Stimulated activated naive CD8-positive, alpha-beta T cell treated with anti-CD3 and anti-CD28 coated beads, Interleukin-15, Interleukin-2, amounts not matched to agents 100 ng/mL and 50 ng/mL, for 24 hours (primary cell): ENCODE measurements at regions not wholly inside any gene's neighbourhood (a gene's known extent, or its start where the extent isn't known, plus 50 kb on each side); places are given as distances from the start of the nearest gene placed in this dataset.
A peak's percentile ranks its signal among the peaks of the same experiment; 100 is the strongest.

ENCODE experiments used
- H3K27ac Mint-ChIP-seq: one replicate; pipeline ENCODE4 v1.8.0; 2021; ENCODE audit warnings: mild to moderate bottlenecking, mixed read lengths
- H3K27me3 Mint-ChIP-seq: one replicate; pipeline ENCODE4 v1.8.0; 2021; ENCODE audit warnings: mixed read lengths
- H3K36me3 Mint-ChIP-seq: one replicate; pipeline ENCODE4 v1.8.0; 2021; ENCODE audit warnings: low read depth, mixed read lengths
- H3K4me1 Mint-ChIP-seq: one replicate; pipeline ENCODE4 v1.8.0; 2021; ENCODE audit warnings: low read depth, mixed read lengths
- H3K4me3 Mint-ChIP-seq: one replicate; pipeline ENCODE4 v1.8.0; 2021; ENCODE audit warnings: mild to moderate bottlenecking, mixed read lengths
- H3K9me3 Mint-ChIP-seq: one replicate; pipeline ENCODE4 v1.8.0; 2021; ENCODE audit warnings: mixed read lengths

GRCh38 chr1:193841857-193842256 lies 655.4 kb upstream of the B3GALT2 start:
- Mint-ChIP-seq H3K36me3 (no peaks in the 10 kb centered on the region), H3K4me3 (no peak overlapping the region), H3K27me3 (no peaks in the 10 kb centered on the region), H3K4me1 (no peaks in the 10 kb centered on the region), H3K9me3 (peaks cover 8% of the 10 kb centered on the region), H3K27ac (no peak overlapping the region)

DNA sequence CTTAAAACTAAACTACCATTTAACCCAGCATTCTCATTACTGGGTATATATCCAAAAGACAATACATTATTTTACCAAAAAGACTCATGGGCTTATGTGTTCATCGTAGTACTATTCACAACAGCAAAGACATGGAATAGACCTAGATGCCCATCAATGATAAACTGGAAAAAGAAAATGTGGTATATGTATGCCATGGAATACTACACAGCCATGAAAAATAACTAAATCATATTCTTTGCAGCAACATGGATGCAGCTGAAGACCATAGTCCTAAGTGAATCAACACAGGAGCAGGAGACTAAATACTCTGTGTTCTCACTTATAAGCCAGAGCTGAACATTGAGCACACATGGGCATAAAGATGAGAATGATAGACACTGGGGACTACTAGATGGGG lies 645.1 kb upstream of the B3GALT2 start:
- Mint-ChIP-seq H3K9me3 (peaks cover 25% of the 10 kb centered on the region), H3K4me1 (no peaks in the 10 kb centered on the region), H3K36me3 (no peaks in the 10 kb centered on the region), H3K27ac (no peak overlapping the region), H3K4me3 (no peak overlapping the region), H3K27me3 (no peaks in the 10 kb centered on the region)

GRCh38 chr1:193827516-193827915 lies 641.1 kb upstream of the B3GALT2 start:
- no peaks in the 10 kb centered on the region for H3K27me3 Mint-ChIP-seq
- no peaks in the 10 kb centered on the region for H3K36me3 Mint-ChIP-seq
- no peaks in the 10 kb centered on the region for H3K4me1 Mint-ChIP-seq
- H3K27ac Mint-ChIP-seq, result no peak overlapping the region
- peaks cover 20% of the 10 kb centered on the region for H3K9me3 Mint-ChIP-seq
- H3K4me3 Mint-ChIP-seq, result no peak overlapping the region

- Mint-ChIP-seq H3K4me1 (no peaks in the 10 kb centered on the region), H3K9me3 (peaks cover 3% of the 10 kb centered on the region), H3K36me3 (no peaks in the 10 kb centered on the region), H3K27ac (no peak overlapping the region), H3K27me3 (no peaks in the 10 kb centered on the region), H3K4me3 (no peak overlapping the region)
These were observed 633.0 kb upstream of the B3GALT2 start for GRCh38 chr1:193819376-193819775.

- no peak overlapping the region for H3K4me3 Mint-ChIP-seq
- peaks cover 15% of the 10 kb centered on the region for H3K4me1 Mint-ChIP-seq
- no peaks in the 10 kb centered on the region for H3K27me3 Mint-ChIP-seq
- peaks cover 10% of the 10 kb centered on the region for H3K9me3 Mint-ChIP-seq
- H3K27ac Mint-ChIP-seq, result no peak overlapping the region
- H3K36me3 Mint-ChIP-seq, result peaks cover 4% of the 10 kb centered on the region
These were observed 620.8 kb upstream of the B3GALT2 start for GRCh38 chr1:193807208-193807607.

- Mint-ChIP-seq H3K4me1 (peaks cover 17% of the 10 kb centered on the region), H3K36me3 (peaks cover 4% of the 10 kb centered on the region), H3K4me3 (no peak overlapping the region), H3K27ac (no peak overlapping the region), H3K27me3 (no peaks in the 10 kb centered on the region), H3K9me3 (peaks cover 12% of the 10 kb centered on the region)
These were observed 620.0 kb upstream of the B3GALT2 start for GRCh38 chr1:193806079-193807048.

GRCh38 chr1:193799948-193800690 lies 613.7 kb upstream of the B3GALT2 start:
- Mint-ChIP-seq H3K9me3 (peaks cover 12% of the 10 kb centered on the region), H3K27ac (peak overlapping the region; percentile 30), H3K27me3 (no peaks in the 10 kb centered on the region)

DNA sequence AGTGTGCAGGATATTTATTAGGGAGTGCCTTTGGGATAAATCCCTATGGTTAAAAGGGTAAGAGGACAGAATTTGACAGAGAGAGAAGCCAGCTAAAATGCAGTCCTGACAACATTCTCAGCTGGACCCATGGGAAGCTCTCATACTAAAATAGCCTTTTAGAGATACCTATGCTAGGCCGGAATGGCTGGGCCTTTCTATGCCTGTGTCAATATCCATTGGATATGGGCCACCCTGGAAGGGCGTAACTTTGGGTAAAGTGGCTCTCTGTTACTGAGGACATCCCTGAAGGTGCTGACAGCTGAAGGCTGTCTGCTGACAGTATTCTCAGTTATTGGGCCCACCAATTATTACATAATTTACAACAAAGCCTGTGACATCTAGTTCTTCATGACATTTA lies 613.0 kb upstream of the B3GALT2 start:
- peaks cover 22% of the 10 kb centered on the region for H3K4me1 Mint-ChIP-seq
- H3K27ac Mint-ChIP-seq, result no peak overlapping the region
- H3K27me3 Mint-ChIP-seq, result no peaks in the 10 kb centered on the region
- no peak overlapping the region for H3K4me3 Mint-ChIP-seq
- peaks cover 4% of the 10 kb centered on the region for H3K36me3 Mint-ChIP-seq
- peaks cover 12% of the 10 kb centered on the region for H3K9me3 Mint-ChIP-seq

More at GRCh38 chr1:193799948-193800690, 613.7 kb upstream of the B3GALT2 start:
- Mint-ChIP-seq H3K36me3 (peaks cover 4% of the 10 kb centered on the region), H3K4me1 (peaks cover 22% of the 10 kb centered on the region), H3K4me3 (no peak overlapping the region)

GRCh38 chr1:193794239-193794638 lies 607.8 kb upstream of the B3GALT2 start:
- Mint-ChIP-seq H3K36me3 (no peaks in the 10 kb centered on the region), H3K4me3 (no peak overlapping the region), H3K27me3 (no peaks in the 10 kb centered on the region), H3K27ac (no peak overlapping the region), H3K9me3 (no peaks in the 10 kb centered on the region), H3K4me1 (peaks cover 2% of the 10 kb centered on the region)

DNA sequence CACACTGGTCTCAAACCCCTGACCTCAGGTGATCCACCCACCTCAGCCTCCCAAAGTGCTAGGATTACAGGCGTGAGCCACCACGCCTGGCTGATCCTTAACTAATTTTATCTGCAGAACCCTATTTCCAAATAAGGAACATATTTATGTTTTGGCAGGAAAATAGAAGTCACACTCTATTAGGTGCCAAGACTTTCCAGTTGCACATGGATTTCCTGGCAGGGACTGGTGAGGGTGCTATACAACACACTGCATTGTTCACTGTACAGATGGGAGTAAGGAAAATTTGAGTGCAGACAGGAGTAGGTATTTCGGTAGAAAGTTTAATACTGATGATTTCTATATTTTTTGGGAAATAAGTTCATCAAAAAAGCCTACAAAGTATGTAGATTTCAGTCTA lies 605.3 kb upstream of the B3GALT2 start:
- no peaks in the 10 kb centered on the region for H3K9me3 Mint-ChIP-seq
- no peaks in the 10 kb centered on the region for H3K4me1 Mint-ChIP-seq
- H3K27ac Mint-ChIP-seq, result no peak overlapping the region
- H3K4me3 Mint-ChIP-seq, result no peak overlapping the region
- no peaks in the 10 kb centered on the region for H3K36me3 Mint-ChIP-seq
- H3K27me3 Mint-ChIP-seq, result no peaks in the 10 kb centered on the region

GRCh38 chr1:193787061-193787460 lies 600.6 kb upstream of the B3GALT2 start:
- Mint-ChIP-seq H3K4me3 (no peak overlapping the region), H3K4me1 (no peaks in the 10 kb centered on the region), H3K36me3 (no peaks in the 10 kb centered on the region), H3K27ac (no peak overlapping the region), H3K27me3 (no peaks in the 10 kb centered on the region), H3K9me3 (no peaks in the 10 kb centered on the region)

DNA sequence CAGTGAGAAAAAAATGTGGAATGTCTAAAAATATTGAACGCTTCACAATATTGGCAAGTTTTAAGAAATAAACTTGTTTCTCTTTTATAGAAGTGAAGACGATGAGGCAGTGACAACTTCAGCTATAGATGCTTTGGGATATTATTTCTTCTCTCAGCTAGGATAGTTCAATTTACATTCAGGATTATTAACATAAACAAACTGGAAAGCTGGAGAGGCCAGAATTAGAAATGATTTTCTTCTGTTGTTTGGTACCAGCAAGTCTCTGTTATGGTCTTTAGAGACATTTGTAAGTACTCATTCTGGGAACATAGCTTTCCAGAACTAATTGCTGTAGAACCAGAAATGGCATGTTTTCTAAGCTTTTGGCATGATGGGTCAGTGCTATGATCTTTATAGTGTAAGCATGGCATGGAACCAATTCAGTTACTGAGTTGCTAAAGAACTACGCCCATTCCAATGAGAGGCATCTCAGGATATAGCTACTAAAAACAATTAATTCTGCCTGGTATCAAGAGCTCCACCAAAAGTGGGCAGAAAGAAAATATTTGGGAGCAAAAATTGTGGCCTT lies 599.5 kb upstream of the B3GALT2 start:
- Mint-ChIP-seq H3K27me3 (no peaks in the 10 kb centered on the region), H3K4me1 (no peaks in the 10 kb centered on the region), H3K9me3 (no peaks in the 10 kb centered on the region), H3K27ac (no peak overlapping the region), H3K36me3 (no peaks in the 10 kb centered on the region), H3K4me3 (no peak overlapping the region)

DNA sequence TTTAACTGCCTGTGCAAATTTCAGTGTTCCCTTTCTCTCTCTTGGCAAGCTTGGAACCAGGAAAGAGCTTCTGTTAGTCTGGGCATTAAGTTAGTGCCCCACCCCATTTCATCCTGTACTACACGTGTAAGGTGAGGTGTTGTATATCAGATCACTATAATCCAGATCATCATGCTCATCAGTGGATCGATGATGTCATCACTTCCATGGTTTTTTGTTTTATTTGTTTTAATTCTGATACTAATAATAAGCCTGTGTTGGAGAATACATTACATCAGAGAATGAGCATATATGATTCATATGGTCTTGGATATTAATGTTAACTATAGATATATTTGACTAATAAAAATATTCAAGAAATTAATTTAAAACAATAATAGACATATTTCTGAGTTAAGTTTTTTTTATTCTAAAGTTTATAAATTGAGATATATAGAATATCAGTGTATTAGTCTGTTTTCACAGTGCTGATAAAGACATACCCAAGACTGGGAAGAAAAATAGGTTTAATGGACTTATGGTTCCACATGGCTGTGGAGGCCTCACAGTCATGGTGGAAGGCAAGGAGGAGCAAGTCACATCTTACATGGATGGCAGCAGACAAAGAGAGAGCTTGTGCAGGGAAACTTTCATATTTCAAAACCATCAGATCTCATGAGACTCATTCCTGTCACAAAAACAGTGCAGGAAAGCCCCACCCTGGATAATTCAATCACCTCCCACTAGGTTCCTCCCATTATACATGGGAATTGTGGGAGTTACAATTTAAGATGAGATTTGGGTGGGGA lies 588.3 kb upstream of the B3GALT2 start:
- H3K36me3 Mint-ChIP-seq, result peaks cover 16% of the 10 kb centered on the region
- peaks cover 9% of the 10 kb centered on the region for H3K9me3 Mint-ChIP-seq
- no peaks in the 10 kb centered on the region for H3K4me1 Mint-ChIP-seq
- no peak overlapping the region for H3K4me3 Mint-ChIP-seq
- H3K27me3 Mint-ChIP-seq, result no peaks in the 10 kb centered on the region
- no peak overlapping the region for H3K27ac Mint-ChIP-seq

DNA sequence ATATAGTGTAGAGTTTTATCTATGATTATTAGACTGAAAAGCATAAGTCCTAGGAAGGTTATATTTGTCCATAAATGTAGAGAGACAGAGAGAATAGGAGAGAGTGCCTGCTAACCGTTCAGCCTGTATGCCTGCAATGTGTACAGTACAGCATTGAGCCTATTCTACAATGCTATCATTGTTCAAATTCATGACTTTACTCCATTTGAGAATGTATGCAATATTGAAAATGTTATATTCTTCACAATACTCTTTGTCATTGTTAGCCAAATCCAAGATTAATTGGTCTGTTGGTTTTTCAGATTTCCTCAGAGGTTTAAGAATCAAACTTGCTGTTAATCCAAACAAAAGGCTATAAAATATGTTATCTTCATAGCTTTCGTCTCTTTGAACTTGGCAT lies 585.2 kb upstream of the B3GALT2 start:
- H3K27ac Mint-ChIP-seq, result no peak overlapping the region
- no peaks in the 10 kb centered on the region for H3K27me3 Mint-ChIP-seq
- H3K4me3 Mint-ChIP-seq, result no peak overlapping the region
- H3K4me1 Mint-ChIP-seq, result no peaks in the 10 kb centered on the region
- H3K36me3 Mint-ChIP-seq, result peaks cover 13% of the 10 kb centered on the region
- H3K9me3 Mint-ChIP-seq, result peaks cover 9% of the 10 kb centered on the region
